PC-3 (cell line): ENCODE measurements at regions not wholly inside any gene's neighbourhood (a gene's known extent, or its start where the extent isn't known, plus 50 kb on each side); places are given as distances from the start of the nearest gene placed in this dataset.

Experiments
- CTCF ChIP-seq: fragments of 300-600 bp; sonication (generic); conservative IDR thresholded peaks from 2 replicates; pipeline ENCODE4 v1.5.1; 2017; ENCODE audit warnings: antibody characterized with exemption, low read depth, mild to moderate bottlenecking, low read length
- EZH2 ChIP-seq: fragments of 300-600 bp; sonication (generic); IDR thresholded peaks from one replicate; pipeline ENCODE4 v1.6.1; 2017; ENCODE audit warnings: antibody characterized with exemption, mild to moderate bottlenecking, low read length; ENCODE audit not compliant: unreplicated experiment

- TF ChIP-seq CTCF: no peak
- no peak for TF ChIP-seq EZH2
Observed at GRCh38 chr6:767755-768512, 75.0 kb upstream of the EXOC2 start.
